Pancreas (tissue), 10 donors: ENCODE measurements at regions not wholly inside any gene's neighbourhood (a gene's known extent, or its start where the extent isn't known, plus 50 kb on each side); places are given as distances from the start of the nearest gene placed in this dataset.
"Not testable (repeated sequence)": the region's sequence is repeated elsewhere in the genome, so short reads cannot be mapped to it uniquely, and the experiment has no call there.

Experiments
- ATAC-seq, 4 donors: fragments of 200-7000 bp; cut with Tn5 transposase; one replicate each; pipeline versions ENCODE4 v1.8.0 to v1.9.1; 2020; ENCODE audit warnings: mild to moderate bottlenecking in 4 of 4, moderate library complexity in 4 of 4
- DNase-seq, 6 donors: peaks; one replicate each; pipeline ENCODE4 v3.0.0-alpha.2; 2020
- FAIRE-seq: peaks from 2 replicates; lab custom pipeline; 2012; peaks lifted over from hg19 to GRCh38; lab: Jason Lieb, UNC
- H3K27ac ChIP-seq, 4 donors: fragments of 200-600 bp; sonication (generic); 1 replicate in 3 of 4; 2 replicates in 1 of 4; pipeline versions ENCODE4 v1.5.0 to v1.8.0; 2020
- H3K27me3 ChIP-seq, 4 donors: fragments of 200-600 bp; one replicate each; pipeline ENCODE4 v1.8.0; 2021
- H3K36me3 ChIP-seq, 3 donors: fragments of 200-600 bp; sonication (generic) in 1 of 3; one replicate each; pipeline versions ENCODE4 v1.5.0 to v1.8.0; 2020 to 2021
- H3K4me1 ChIP-seq, 3 donors: fragments of 200-600 bp; one replicate each; pipeline ENCODE4 v1.8.0; 2021
- H3K4me3 ChIP-seq, 4 donors: fragments of 200-600 bp; sonication (generic) in 2 of 4; one replicate each; pipeline versions ENCODE4 v1.5.0 to v1.8.0; 2020 to 2021
- H3K9me3 ChIP-seq, 4 donors: fragments of 200-600 bp; one replicate each; pipeline ENCODE4 v1.8.0; 2021
- CTCF ChIP-seq, 4 donors: fragments of 200-600 bp; sonication (generic) in 3 of 4; IDR thresholded peaks; one replicate each; pipeline versions ENCODE4 v1.5.0 to v1.8.0; 2021; ENCODE audit warnings: antibody characterized with exemption in 4 of 4
- WGBS, 2 donors: extraction: QIAGEN DNeasy Blood & Tissue Kit; methylation state at CpG; one replicate each; pipeline ENCODE4 v1.1.7; 2013; 5-methylcytosine and 5-hydroxymethylcytosine counted together
- intact Hi-C, 3 donors: fragments of 100-400 bp; cut with DNase I; formaldehyde crosslinking; loops; one replicate each; pipeline versions ENCODE4 v1.11.1 to v1.14.2; 2022
- donor health status: healthy with polysubstance abuse.
- donor health status: DM: no; HTN: no; CAD: no; lungs with moderate emphysema.
- donor health status: DM: no; HTN: no; CAD: no.
- donor health status: control.
- donor health status: control.
- donor health status: Bipolar disorder and iron deficiency.
- donor health status: DM: yes; HTN: yes; CAD: no.
- donor health status: DM: no; HTN: no; CAD: no.
- donor health status: DM: no; HTN: no; CAD: no.
- donor health status: DM: yes; HTN: yes; CAD: no.

GRCh38 chr21:18725653-18726052, 322.1 kb upstream of the TMPRSS15 start:
- TF ChIP-seq CTCF (IDR thresholded peaks at IDR 0.05): no peak
- WGBS, 2 donors: 54 to 73% methylated on average over 3 of the region's 3 CpGs

GRCh38 chr21:18741954-18742353, 338.4 kb upstream of the TMPRSS15 start:
- 68 to 75% methylated on average over 5 of the region's 5 CpGs for WGBS, 2 donors
- no peak overlapping the region for H3K27ac ChIP-seq
- no peak for ATAC-seq
- no peak for FAIRE-seq
- intact Hi-C loops: no loop called here
- TF ChIP-seq CTCF (IDR thresholded peaks at IDR 0.05): no peak
- DNase-seq: no peak
- no peaks in the 10 kb centered on the region for H3K27me3 ChIP-seq
- H3K9me3 ChIP-seq: no peaks in the 10 kb centered on the region
- no peak overlapping the region for H3K4me3 ChIP-seq
- no peaks in the 10 kb centered on the region for H3K36me3 ChIP-seq
- no peaks in the 10 kb centered on the region for H3K4me1 ChIP-seq

More at GRCh38 chr21:18725653-18726052, 322.1 kb upstream of the TMPRSS15 start:
- DNase-seq (peak in 1 of 6 donors; percentile 12), ATAC-seq (no peak), FAIRE-seq (no peak)
- intact Hi-C loops: no loop called here
- H3K9me3 ChIP-seq: no peaks in the 10 kb centered on the region
- H3K27me3 ChIP-seq: no peaks in the 10 kb centered on the region
- no peaks in the 10 kb centered on the region for H3K4me1 ChIP-seq
- no peak overlapping the region for H3K27ac ChIP-seq
- no peak overlapping the region for H3K4me3 ChIP-seq
- H3K36me3 ChIP-seq: no peaks in the 10 kb centered on the region

- no peak overlapping the region for H3K4me3 ChIP-seq
- H3K4me1 ChIP-seq: no peaks in the 10 kb centered on the region
- ATAC-seq (no peak), FAIRE-seq (no peak), DNase-seq (no peak)
- no peaks in the 10 kb centered on the region for H3K27me3 ChIP-seq
- no peak overlapping the region for H3K27ac ChIP-seq
- intact Hi-C loops: no loop called here
- no peaks in the 10 kb centered on the region for H3K9me3 ChIP-seq
- WGBS, 2 donors: 32 to 43% methylated on average over 1 of the region's 1 CpG
- no peak for TF ChIP-seq CTCF (IDR thresholded peaks at IDR 0.05)
- H3K36me3 ChIP-seq: no peaks in the 10 kb centered on the region
Observed at GRCh38 chr21:18743531-18743930, 339.9 kb upstream of the TMPRSS15 start.

GRCh38 chr21:18744840-18745239, 341.3 kb upstream of the TMPRSS15 start:
- Histone ChIP-seq H3K27ac (no peak overlapping the region), H3K4me1 (no peaks in the 10 kb centered on the region), H3K36me3 (no peaks in the 10 kb centered on the region), H3K4me3 (no peak overlapping the region), H3K27me3 (no peaks in the 10 kb centered on the region), H3K9me3 (no peaks in the 10 kb centered on the region)
- intact Hi-C loops: no loop called here
- WGBS, 2 donors: 24 to 28% methylated on average over 2 of the region's 2 CpGs
- DNase-seq (no peak), FAIRE-seq (no peak), ATAC-seq (no peak)
- no peak for TF ChIP-seq CTCF (IDR thresholded peaks at IDR 0.05)

- H3K36me3 ChIP-seq, FAIRE-seq, H3K9me3 ChIP-seq, ATAC-seq, H3K4me3 ChIP-seq, intact Hi-C loops, H3K4me1 ChIP-seq, H3K27me3 ChIP-seq, H3K27ac ChIP-seq: not testable (repeated sequence)
- 80 to 90% methylated on average over 15 of the region's 15 CpGs for WGBS, 2 donors
- DNase-seq: peak in 1 of 6 donors; percentile 41
Observed at GRCh38 chr21:18752894-18753293, 349.3 kb upstream of the TMPRSS15 start.

- DNase-seq, ATAC-seq, H3K36me3 ChIP-seq, H3K4me1 ChIP-seq, intact Hi-C loops, H3K27ac ChIP-seq, FAIRE-seq, H3K4me3 ChIP-seq, H3K9me3 ChIP-seq, H3K27me3 ChIP-seq: not testable (repeated sequence)
- WGBS, 2 donors: 50 to 60% methylated on average over 4 of the region's 4 CpGs
Observed at GRCh38 chr21:18756272-18756671, 352.7 kb upstream of the TMPRSS15 start.
